GM19455 (cell line): ENCODE measurements at regions not wholly inside any gene's neighbourhood (a gene's known extent, or its start where the extent isn't known, plus 50 kb on each side); places are given as distances from the start of the nearest gene placed in this dataset.

ENCODE experiments used
- ATAC-seq: cut with Tn5 transposase; IDR thresholded peaks from one replicate; pipeline ENCODE4 v1.9.1; 2021; ENCODE audit not compliant: unreplicated experiment

DNA sequence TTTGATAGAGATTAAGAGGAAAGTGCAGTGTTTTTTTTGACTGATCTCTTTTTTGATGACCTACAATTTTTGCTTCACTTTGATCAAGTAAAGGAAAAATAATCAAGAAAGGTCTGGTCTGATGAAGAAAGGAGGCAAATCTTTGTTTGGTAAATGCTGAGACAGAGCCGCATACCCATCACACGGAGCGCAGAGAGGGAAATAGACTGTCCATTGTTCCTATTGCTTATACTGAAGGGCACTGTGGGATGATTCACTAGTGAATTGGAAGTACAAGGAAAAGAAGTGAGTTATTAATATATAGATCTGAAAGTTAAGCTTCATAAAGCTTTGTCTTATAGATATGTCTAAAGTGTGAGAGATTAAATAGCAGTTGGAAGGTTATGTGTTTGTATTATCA is 455.1 kb downstream of the PLCL1 start:
- ATAC-seq = no peak

DNA sequence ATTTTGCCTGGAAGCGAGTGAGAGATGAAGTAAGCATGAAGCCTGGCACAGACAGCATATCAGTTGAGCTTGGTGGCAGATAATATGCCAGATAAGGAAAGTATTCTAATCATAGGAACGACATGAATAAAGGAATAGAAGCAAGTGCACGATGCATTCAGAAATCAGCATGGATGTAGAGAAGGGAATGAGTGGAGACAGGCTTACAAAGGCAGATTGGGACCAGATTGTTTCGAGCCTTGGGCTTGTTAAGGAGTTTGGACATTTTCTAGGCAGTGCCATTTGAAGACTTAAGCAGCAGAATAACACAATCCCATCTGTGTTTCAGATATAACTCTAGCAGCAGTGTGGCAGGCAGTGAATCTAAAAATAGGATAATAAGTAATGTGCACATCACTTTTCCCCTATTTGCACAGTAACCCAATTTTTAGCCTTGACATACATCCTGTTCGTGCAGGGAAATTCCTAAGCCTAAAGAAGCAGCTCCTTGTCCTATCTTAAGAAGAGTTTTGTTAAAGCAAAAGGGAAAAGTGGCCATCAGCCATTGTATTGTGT is 450.2 kb downstream of the PLCL1 start:
- ATAC-seq = no peak

DNA sequence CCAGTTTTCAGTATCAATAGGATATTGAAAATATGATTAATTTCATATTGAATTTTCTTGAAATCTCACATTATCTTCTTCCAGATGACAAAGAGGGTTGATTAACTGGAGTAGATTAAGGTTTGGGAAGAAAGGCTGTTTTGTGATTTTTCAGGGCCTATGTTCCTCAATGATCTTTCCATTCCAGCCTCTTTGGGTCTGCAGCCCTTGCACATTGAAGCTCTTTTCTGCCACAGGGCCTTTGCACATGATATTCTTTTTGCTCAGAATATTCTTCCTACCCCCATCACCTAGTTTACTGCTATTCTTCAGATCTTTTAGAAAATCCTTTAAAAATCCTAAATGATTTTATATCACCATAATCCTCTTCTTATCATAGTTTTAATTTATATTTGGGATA is 449.6 kb downstream of the PLCL1 start:
- no peak for ATAC-seq

DNA sequence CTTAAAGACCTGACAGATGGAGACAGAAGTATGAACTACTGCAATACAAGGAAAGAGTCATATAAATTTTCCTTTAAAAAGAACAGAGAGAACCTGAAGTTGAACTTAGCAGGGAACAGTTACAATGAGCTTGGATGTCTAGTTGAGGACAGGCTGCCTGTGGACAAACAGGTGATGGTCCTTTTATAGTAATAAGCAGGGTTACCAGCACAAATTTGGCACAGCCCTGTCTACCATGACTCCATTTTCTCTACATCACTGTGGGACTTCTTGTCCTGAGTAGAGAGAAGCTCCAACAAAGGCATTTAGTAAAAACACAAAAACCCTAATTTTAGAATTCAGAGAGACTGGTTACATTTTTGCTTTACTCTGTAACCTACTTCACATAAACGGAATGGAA is 448.1 kb downstream of the PLCL1 start:
- no peak for ATAC-seq

DNA sequence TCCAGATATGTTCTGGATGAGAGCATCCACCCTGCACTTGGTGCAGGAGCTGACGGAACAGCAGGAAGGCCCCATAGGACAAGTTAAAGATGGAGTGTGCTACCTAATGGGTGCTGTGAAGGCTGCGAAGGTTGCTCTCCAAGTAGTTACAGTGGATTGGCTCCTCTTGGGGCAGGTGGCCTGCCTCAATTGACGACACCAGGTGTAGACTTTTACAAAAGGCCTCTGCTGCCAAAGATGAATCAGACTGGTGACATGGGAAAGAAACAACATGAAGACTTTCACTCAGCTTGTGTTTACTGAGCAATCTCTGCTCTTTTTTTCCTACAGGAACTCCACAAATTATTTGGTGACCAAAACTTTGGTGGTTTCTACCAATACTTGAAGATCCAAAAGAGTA is 437.7 kb downstream of the PLCL1 start:
- no peak for ATAC-seq

DNA sequence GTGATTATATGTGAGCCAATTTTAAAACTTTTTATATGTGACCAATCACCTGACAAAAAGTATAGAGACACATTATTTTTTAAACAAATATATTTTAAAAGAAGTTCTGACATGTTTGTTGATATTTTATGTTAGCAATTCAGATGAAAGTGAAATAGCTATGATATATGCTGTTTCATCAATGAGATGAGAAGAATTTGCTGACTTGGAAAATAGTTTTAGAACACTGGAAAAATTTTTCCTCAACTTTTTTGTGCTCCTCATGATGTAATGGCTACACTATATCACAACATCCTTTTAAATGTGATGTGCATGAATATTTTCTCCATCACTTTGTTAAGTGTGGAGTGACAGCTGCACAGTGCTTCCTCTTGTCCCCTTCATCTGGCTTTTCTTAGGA is 434.0 kb downstream of the PLCL1 start:
- no peak for ATAC-seq

DNA sequence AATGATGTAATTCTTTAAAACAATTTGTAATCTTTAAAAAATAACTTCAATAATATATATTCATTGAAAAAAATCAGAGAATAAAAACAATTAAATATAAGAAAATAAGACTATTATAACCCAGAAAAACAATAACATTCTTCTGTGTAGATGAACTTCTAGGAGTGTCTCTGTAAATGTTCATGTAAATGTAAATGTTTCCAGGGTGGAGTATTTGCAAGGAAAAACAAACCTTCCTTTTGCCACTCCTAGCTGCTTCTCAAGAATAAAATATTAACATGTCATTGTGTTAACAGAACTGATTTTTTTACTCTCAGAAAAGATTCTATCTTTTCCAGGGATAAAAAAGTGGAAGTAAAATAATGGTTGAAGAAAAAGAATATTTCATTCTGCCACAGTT is 431.9 kb downstream of the PLCL1 start:
- ATAC-seq = no peak

DNA sequence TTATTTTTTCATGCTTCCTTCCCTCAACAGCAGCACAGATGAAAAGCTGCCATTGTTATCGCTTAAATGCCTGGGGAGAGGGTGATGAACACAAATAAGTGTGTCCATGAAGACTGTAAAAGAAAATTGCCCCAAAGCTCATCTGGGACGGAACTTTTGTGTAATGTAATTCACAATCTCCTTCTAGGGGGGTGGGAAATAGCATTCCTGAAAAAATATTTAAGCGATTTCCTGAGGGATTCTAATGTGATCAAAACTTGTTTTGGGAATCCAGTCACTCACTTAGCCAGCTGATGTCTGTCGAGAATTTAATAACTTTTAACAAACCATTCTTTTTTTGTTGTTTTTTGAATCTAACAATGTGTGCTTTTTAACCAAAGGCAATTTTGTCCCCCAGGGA is 427.9 kb downstream of the PLCL1 start:
- ATAC-seq = no peak

DNA sequence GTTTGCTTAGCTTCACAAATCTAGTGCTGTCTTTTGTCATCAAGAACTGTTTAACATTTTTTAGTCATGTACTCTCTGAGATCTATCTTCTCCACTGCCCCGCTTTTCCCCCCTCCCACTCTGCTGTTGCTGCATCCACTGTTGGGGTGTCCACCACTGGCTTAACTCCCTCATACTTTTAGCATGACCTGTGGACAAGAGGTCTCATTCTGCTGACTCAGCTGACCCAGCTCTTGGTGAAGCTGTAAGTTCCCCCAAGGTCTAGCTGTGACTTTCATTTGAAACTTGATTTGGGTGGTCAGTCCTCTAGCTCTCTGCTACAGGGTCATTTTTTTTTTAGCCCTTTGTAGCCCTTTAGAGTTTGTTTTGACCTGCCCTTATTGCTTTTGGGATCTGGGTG is 427.2 kb downstream of the PLCL1 start:
- ATAC-seq = no peak

DNA sequence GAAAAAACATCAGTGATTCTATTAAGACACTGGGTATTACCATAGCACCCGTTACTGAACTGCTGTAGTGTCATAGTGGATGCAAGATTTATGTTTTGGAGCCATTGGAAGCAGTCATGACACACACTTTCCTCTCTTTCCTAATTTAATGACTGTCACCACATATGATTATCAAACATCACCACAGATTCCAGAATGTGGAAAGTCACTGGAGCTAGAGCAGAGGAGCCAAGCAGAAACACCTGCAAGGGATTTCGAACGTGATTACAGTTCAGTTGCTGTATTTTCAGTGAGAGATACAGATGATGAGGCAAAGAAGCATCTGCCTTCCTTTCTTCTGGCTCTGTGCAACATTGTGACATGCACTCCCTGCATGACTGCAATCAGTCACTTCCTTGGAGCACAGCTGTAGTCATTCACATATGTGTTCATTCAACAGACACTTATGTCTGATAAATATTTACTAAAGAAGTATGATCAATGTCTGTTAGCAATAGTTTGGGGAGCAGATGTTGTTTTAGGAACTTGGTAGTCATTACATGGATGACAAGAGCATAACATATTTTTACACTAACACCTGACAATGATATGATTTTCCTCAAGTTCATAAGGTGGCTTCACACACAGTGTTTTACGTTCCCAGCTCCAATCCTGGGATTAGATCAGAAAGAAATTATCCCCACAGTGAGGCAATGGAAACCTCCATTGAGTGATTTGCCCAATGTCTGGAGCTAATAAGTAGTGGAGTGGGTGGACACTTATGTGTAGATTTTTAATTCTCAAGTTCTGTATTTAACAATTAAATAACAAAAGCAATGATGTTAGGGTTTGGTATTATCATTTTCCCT is 416.6 kb downstream of the PLCL1 start:
- no peak for ATAC-seq

DNA sequence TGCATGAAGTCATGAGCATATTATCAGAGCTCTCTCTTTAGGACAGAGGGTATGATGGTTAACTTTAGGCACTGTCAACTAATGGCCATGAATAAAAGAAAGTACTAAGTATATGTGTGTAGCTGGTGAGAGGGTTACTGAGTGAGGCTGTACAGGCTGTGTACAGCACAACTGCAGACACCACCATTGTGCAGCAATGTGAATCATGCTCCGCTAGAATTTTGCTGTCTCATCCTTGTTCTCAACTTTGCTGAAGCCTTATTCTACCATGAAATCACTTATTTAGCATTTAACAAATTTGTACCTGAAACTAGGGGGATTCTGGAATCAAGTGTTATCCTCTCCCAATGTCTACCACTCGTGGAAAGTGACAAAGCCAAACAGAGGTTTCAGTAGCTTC is 414.9 kb downstream of the PLCL1 start:
- ATAC-seq = no peak

DNA sequence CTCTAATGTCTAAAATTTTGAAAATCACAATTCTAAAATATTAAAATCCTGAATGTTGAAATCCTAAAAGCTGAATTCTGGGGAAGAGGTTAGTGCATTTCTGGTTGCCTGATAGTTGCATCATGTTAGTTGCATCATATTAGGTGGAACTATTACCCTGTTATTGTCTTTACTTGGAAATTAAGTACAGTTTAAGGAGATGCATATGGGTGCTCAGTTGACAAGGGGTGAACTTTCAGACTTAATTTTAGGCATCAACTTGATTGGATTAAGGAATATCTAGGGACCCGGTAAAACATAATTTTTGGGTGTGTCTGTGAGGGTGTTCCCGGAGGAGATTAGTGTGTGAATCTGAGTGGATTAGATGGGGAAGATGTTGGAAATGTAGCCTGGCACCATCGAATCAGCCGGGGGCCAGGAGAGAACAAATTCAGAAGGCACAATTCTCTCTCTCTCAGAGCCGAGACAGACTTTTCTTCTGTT is 409.8 kb downstream of the PLCL1 start:
- ATAC-seq = no peak

DNA sequence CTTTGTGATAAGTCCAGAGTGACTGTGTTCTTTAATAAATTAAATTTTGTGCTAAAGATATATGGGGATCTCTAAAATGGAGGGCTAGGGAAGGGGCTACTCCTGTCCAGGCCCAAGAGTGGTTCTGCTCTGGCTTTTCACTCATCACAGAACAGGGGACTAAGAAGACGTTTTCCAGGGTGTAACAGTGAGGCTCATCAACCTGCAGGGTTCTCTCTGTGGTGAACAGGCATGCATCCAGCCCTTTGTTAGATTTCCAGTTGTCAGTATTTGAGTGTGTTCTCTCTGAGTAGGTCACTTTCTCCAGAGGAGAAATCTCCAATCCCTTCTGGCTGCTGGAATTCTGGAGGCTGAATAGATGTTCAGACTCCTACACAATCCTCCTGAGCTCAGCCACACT is 408.9 kb downstream of the PLCL1 start:
- no peak for ATAC-seq

DNA sequence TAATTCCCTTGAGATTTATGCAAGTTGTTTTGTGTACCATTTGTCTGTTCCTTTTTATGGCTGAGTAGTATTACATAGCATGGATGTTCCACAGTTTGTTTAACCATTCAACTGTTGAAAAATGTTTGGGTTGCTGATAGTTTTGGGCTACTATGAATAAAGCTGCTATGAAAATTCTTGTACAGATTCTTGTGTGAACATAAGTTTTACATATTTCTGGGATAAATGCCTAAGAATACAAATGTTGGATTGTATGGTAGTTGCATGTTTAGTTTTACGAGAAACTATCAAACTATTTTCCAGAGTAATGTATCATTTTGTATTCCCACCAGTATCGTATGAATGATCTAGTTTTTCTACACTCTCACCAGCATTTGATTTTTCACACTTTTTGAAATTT is 407.3 kb downstream of the PLCL1 start:
- ATAC-seq = no peak

DNA sequence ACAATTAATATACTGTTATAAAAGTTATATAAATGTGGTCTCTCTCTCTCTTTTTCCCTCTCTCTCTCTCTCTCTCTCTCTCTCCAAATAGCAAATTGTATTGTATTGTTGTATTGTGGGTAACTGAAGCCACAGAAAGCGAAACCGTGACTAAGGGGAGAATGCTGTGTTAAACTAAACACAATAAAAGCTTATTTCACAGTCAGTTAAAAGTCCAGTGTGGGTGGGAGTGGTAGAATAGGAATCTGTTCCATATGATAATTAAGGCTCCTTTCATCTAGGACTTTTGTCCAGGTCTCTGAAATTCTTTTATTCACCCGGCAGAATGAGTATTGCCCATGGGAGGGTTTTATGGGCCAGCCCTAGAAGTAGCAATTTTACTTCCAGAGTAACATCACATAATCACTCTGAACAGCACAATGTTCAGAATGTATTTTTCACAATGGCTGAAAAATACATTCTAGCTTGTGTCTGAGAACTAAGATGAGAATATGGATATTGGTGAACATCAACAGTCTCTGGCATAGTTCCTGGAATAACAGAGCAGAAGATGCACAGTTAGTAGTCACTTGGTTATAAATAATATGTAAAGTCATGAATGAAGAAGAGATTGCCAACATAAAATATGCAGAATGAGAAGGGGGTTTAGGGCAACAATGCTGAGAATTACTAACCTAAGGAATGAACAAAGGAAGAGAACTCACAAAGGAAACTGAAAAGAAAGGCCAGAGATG is 399.1 kb downstream of the PLCL1 start:
- ATAC-seq = no peak
